IMR-90 (cell line): ENCODE measurements at regions not wholly inside any gene's neighbourhood (a gene's known extent, or its start where the extent isn't known, plus 50 kb on each side); places are given as distances from the start of the nearest gene placed in this dataset.

Experiments used
- ATAC-seq: fragments of 200-7000 bp; cut with Tn5 transposase; 2 replicates; pipeline ENCODE4 v1.9.1; 2020; ENCODE audit warnings: low read depth, mild to moderate bottlenecking, moderate library complexity
- BruUV-seq: library from RNA; stranded (reverse); fragments of 400-500 nt; replicated peaks from 2 replicates; lab custom pipeline; 2021; lab: Mats Ljungman, UMichigan
- CTCF ChIA-PET: fragments of 300-600 bp; formaldehyde crosslinking; extraction: SDS; loops from one replicate; lab custom pipeline; 2021; ENCODE audit warnings: antibody characterized with exemption; lab: Yijun Ruan, JAX
- POLR2A ChIA-PET: fragments of 300-600 bp; sonication (Branson Sonifier 250); formaldehyde crosslinking; loops from one replicate; lab custom pipeline; 2022; ENCODE audit warnings: antibody characterized with exemption; ENCODE audit not compliant: unreplicated experiment; lab: Charles Lee
- DNase-seq: peaks from one replicate; pipeline ENCODE4 v3.0.0; 2013
- H2AFZ ChIP-seq: replicated peaks from 2 replicates; pipeline ENCODE3; 2013; ENCODE audit warnings: low read length, mild to moderate bottlenecking; ENCODE audit not compliant: poor library complexity
- H2AK5ac ChIP-seq: 2 replicates; pipeline ENCODE4 v1.6.1; 2013; ENCODE audit warnings: low read depth, low read length, inconsistent platforms
- H2AK9ac ChIP-seq: replicated peaks from 2 replicates; pipeline ENCODE3; 2013; ENCODE audit warnings: mild to moderate bottlenecking, low read depth, low read length, moderate library complexity; ENCODE audit not compliant: poor library complexity
- H2BK120ac ChIP-seq: 2 replicates; pipeline ENCODE4 v1.6.1; 2013; ENCODE audit warnings: low read depth, low read length, inconsistent platforms
- H2BK15ac ChIP-seq: 3 replicates; pipeline ENCODE4 v1.6.1; 2013; ENCODE audit warnings: low read depth, low read length, inconsistent platforms
- H2BK20ac ChIP-seq: 2 replicates; pipeline ENCODE4 v1.6.1; 2013; ENCODE audit warnings: low read depth, mild to moderate bottlenecking, inconsistent platforms, low read length, moderate library complexity
- H2BK5ac ChIP-seq: 2 replicates; pipeline ENCODE4 v1.6.1; 2013; ENCODE audit warnings: mild to moderate bottlenecking, low read depth, low read length, inconsistent platforms; ENCODE audit not compliant: poor library complexity, severe bottlenecking
- H3K14ac ChIP-seq: replicated peaks from 2 replicates; pipeline ENCODE4 v1.6.1; 2013; ENCODE audit warnings: low read depth, low read length, inconsistent platforms
- H3K18ac ChIP-seq: 2 replicates; pipeline ENCODE4 v1.6.1; 2013; ENCODE audit warnings: low read depth, low read length, control low read depth
- H3K23ac ChIP-seq: 2 replicates; pipeline ENCODE4 v1.6.1; 2013; ENCODE audit warnings: low read depth, low read length, inconsistent platforms
- H3K27ac ChIP-seq: 2 replicates; pipeline ENCODE4 v1.5.1; 2013; ENCODE audit warnings: mild to moderate bottlenecking, control low read depth, low read length; ENCODE audit not compliant: insufficient read depth
- H3K27me3 ChIP-seq: 2 replicates; pipeline ENCODE4 v1.6.1; 2013; ENCODE audit warnings: low read length; ENCODE audit not compliant: control insufficient read depth, insufficient read depth
- H3K36me3 ChIP-seq: 2 replicates; pipeline ENCODE4 v1.6.1; 2013; ENCODE audit warnings: low read length, mixed read lengths; ENCODE audit not compliant: control insufficient read depth, insufficient read depth
- H3K4ac ChIP-seq: 2 replicates; pipeline ENCODE4 v1.6.1; 2013; ENCODE audit warnings: low read depth, low read length, inconsistent platforms
- H3K4me1 ChIP-seq: 2 replicates; pipeline ENCODE4 v1.6.1; 2013; ENCODE audit warnings: low read length, mixed read lengths; ENCODE audit not compliant: control insufficient read depth, insufficient read depth
- H3K4me2 ChIP-seq: 2 replicates; pipeline ENCODE4 v1.6.1; 2013; ENCODE audit warnings: low read depth, mild to moderate bottlenecking, control low read depth, low read length, moderate library complexity
- H3K4me3 ChIP-seq: 2 replicates; pipeline ENCODE4 v1.5.1; 2013; ENCODE audit warnings: low read depth, mild to moderate bottlenecking, control low read depth, low read length, moderate library complexity; ENCODE audit not compliant: insufficient read depth
- H3K56ac ChIP-seq: 2 replicates; pipeline ENCODE4 v1.6.1; 2013; ENCODE audit warnings: low read length, inconsistent platforms; ENCODE audit not compliant: insufficient read depth; ENCODE audit errors: extremely low read depth
- H3K79me1 ChIP-seq, 2 experiments: 2 replicates each; pipeline ENCODE4 v1.6.1; 2013; ENCODE audit warnings: low read length in 2 of 2, inconsistent platforms in 1 of 2, low read depth in 1 of 2
- H3K9ac ChIP-seq: 2 replicates; pipeline ENCODE4 v1.6.1; 2013; ENCODE audit warnings: low read depth, low read length, control low read depth
- H3K9me1 ChIP-seq: 2 replicates; pipeline ENCODE4 v1.6.1; 2013; ENCODE audit warnings: low read length, inconsistent platforms; ENCODE audit not compliant: insufficient read depth
- H3K9me3 ChIP-seq: 2 replicates; pipeline ENCODE4 v1.6.1; 2013; ENCODE audit warnings: low read length; ENCODE audit not compliant: control insufficient read depth, insufficient read depth
- H4K20me1 ChIP-seq: 2 replicates; pipeline ENCODE4 v1.6.1; 2013; ENCODE audit warnings: low read length, inconsistent platforms; ENCODE audit not compliant: insufficient read depth
- H4K5ac ChIP-seq: 2 replicates; pipeline ENCODE4 v1.6.1; 2013; ENCODE audit warnings: mild to moderate bottlenecking, low read depth, low read length, control low read depth
- H4K8ac ChIP-seq, 2 experiments: 2 replicates each; pipeline ENCODE4 v1.6.1; 2013; ENCODE audit warnings: low read depth in 2 of 2, low read length in 2 of 2, control low read depth in 1 of 2, inconsistent platforms in 1 of 2
- H4K91ac ChIP-seq: 2 replicates; pipeline ENCODE4 v1.6.1; 2013; ENCODE audit warnings: low read depth, low read length, inconsistent platforms; ENCODE audit not compliant: insufficient read depth
- FOS ChIP-seq: fragments of 150-350 bp; IDR thresholded peaks from 2 replicates; pipeline ENCODE4 v1.6.1; 2016; ENCODE audit warnings: low read depth, low read length
- SMC3 ChIP-seq: fragments of 150-350 bp; IDR thresholded peaks from 2 replicates; pipeline ENCODE4 v1.6.1; 2016; ENCODE audit warnings: low read depth, mild to moderate bottlenecking, antibody characterized with exemption, low read length, moderate library complexity
- WGBS, 2 experiments: methylation state at CpG; one replicate each; pipeline versions ENCODE4 v1.1.5 to v1.1.7; 2013; ENCODE audit warnings: missing lambda C conversion rate in 2 of 2; ENCODE audit not compliant: insufficient read length in 1 of 2; ENCODE audit errors: extremely low coverage in 2 of 2; 5-methylcytosine and 5-hydroxymethylcytosine counted together
- dilution Hi-C: fragments of 300-500 bp; cut with HindIII; formaldehyde crosslinking; loops from one replicate; pipeline ENCODE4 v1.14.3; 2018; ENCODE audit warnings: low sequenced_read_pairs; ENCODE audit not compliant: unreplicated experiment
- in situ Hi-C: fragments of 300-500 bp; cut with MboI; formaldehyde crosslinking; loops from 3 replicates; pipeline ENCODE4 v1.14.3; 2019; ENCODE audit warnings: low sequenced_read_pairs, inconsistent platforms, mixed read lengths
- intact Hi-C: fragments of 100-400 bp; cut with micrococcal nuclease; formaldehyde crosslinking; loops from 2 replicates; pipeline ENCODE4 v1.10.0; 2022

- H2BK20ac ChIP-seq = no peak overlapping the region
- peaks cover 2% of the 10 kb centered on the region; the same call in 1 of the 2 replicates for H3K4me1 ChIP-seq
- WGBS, 2 experiments = no CpG with 5 or more reads among the region's 1 CpG
- intact Hi-C loops (no loop called here), in situ Hi-C loops (no loop called here), dilution Hi-C loops (no loop called here)
- no peak overlapping the region for H3K27ac ChIP-seq
- no peak overlapping the region for H4K91ac ChIP-seq
- DNase-seq (peak; percentile 42), ATAC-seq (no peak)
- H3K4me2 ChIP-seq = no peak overlapping the region
- H4K5ac ChIP-seq = no peak overlapping the region
- no peak overlapping the region for H3K56ac ChIP-seq
- no peak overlapping the region for H3K4me3 ChIP-seq
- no peak overlapping the region for H3K14ac ChIP-seq
- ChIA-PET CTCF (no interaction called here), POLR2A (no interaction called here)
- H3K79me1 ChIP-seq = no peaks in the 10 kb centered on the region
- H2AK5ac ChIP-seq = no peak overlapping the region
- H4K20me1 ChIP-seq = no peaks in the 10 kb centered on the region
- no peaks in the 10 kb centered on the region for H3K9me3 ChIP-seq
- H4K8ac ChIP-seq = no peak overlapping the region
- H3K9ac ChIP-seq = no peak overlapping the region
- peaks cover 3% of the 10 kb centered on the region; the same call in 1 of the 2 replicates for H3K9me1 ChIP-seq
- no peak overlapping the region for H3K4ac ChIP-seq
- no peak overlapping the region for H3K23ac ChIP-seq
- H3K27me3 ChIP-seq = peaks cover 2% of the 10 kb centered on the region; the same call in 1 of the 2 replicates
- peak; percentile 18; the same call in 1 of the 2 replicates for TF ChIP-seq FOS
- TF ChIP-seq SMC3 = no peak
- no peak overlapping the region for H2BK15ac ChIP-seq
- no peaks in the 10 kb centered on the region for H3K36me3 ChIP-seq
- H2AK9ac ChIP-seq = no peak overlapping the region
- no TSS peak for BruUV-seq
- H2AFZ ChIP-seq = no peak overlapping the region
- H2BK5ac ChIP-seq = no peak overlapping the region
- no peak overlapping the region for H2BK120ac ChIP-seq
- H3K18ac ChIP-seq = no peak overlapping the region
Measured at GRCh38 chr5:13606051-13606450, 338.4 kb downstream of the DNAH5 start.
